ENCODE measurements at regions not wholly inside any gene's neighbourhood (a gene's known extent, or its start where the extent isn't known, plus 50 kb on each side); places are given as distances from the start of the nearest gene placed in this dataset.
"Not testable (repeated sequence)": the region's sequence is repeated elsewhere in the genome, so short reads cannot be mapped to it uniquely, and the experiment has no call there.

GRCh38 chr20:26091921-26092320 lies 395.3 kb upstream of the ZNF337 start:
- DNase-seq = not testable (repeated sequence)

- not testable (repeated sequence) for DNase-seq
Observed at GRCh38 chr20:26086195-26086594, 389.5 kb upstream of the ZNF337 start.

DNA sequence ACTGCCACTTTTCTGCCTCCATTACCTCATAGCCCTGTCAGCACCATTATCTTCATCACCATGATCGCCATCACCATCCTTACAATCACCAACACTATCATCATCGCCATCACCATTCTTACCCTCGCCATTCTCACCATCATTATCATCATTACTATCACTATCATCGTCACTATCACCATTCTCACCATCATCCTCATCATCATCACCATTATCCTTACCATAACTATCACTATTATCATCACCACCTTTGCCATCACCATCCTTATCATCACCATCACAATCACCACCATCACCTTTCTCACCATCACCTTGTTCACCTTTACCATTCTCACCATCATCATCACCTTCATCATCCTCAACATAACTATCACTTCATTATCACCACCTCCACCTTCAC lies 377.3 kb upstream of the ZNF337 start:
- DNase-seq = not testable (repeated sequence)

DNA sequence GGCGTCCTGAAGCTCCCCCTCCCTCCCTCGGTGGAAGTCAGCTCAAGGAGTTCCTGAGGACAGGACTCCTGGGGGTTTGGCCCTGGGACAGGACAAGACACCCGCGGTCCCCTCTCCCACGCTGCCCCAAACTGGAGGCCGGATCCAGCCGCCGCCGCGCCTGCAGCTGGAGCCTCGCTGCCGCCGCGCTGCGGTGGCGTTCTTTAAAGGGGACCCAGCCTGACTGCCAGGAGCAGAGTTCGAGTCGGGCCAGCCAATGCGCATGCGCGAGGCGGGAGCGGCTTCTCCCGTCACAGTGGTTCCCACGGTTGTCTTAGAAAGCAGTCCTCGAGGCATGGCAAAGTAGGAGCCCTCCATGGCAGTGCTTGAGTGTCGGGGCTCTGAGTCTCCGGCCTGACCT lies 362.7 kb upstream of the ZNF337 start:
- DNase-seq = not testable (repeated sequence)

DNA sequence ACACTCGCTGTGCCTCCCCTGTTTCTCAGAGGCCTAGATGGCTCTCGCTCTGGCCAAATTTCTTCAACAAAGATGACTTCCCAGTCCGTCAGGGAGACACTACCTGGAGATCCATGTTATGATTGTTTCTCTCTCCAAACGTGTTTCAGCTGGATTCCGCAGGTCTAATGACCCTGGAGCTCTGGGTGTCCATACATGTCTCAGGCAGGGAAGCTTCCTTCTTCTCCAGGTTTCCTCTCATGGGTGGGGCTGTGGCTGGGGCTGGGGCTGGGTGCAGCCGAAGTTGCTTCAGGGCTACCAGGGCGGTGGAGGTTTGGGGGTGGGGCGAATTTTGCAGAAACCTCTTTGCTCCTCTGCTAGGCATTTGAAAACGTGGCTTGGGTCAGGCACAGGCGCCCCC lies 361.8 kb upstream of the ZNF337 start:
- not testable (repeated sequence) for DNase-seq

GRCh38 chr20:26057135-26057752 lies 360.6 kb upstream of the ZNF337 start:
- DNase-seq = not testable (repeated sequence)

DNA sequence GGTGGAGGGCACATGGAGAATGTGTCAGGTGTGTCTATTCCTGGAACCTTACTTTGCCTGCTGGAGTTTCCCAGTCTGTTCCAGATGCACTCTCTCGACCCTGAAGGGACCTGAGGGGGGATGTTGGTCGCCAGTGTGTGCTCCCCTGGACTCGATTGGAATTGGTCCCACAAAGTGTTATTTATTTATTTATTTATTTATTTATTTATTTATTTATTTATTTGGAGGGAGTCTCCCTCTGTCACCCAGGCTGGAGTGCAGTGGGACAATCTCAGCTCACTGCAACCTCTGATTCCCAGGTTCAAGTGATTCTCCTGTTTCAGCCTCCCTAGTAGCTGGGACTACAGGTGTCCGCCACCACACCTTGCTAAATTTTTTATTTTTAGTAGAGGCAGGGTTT lies 329.1 kb upstream of the ZNF337 start:
- DNase-seq = not testable (repeated sequence)

DNA sequence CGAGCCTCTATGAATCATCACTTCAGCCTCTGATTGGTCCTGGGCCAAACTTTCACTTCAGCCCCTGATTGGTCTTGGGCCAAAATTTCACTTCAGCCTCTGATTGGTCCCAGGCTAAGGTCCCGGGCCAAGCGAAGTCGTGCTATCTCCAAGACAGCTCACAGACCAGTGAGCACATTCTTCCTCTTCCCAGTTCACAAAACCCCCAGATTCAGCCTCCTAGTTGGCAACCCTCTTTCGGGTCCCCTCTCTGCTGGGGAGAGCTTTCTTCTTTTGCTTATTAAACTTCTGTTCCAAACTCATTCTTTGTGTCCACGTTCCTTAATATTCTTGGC lies 314.3 kb upstream of the ZNF337 start:
- not testable (repeated sequence) for DNase-seq

- not testable (repeated sequence) for DNase-seq
Observed at GRCh38 chr20:26010224-26010941, 313.7 kb upstream of the ZNF337 start.

- peak; percentile 60 to 68 for DNase-seq
Observed at GRCh38 chr20:26009402-26010223, 313.0 kb upstream of the ZNF337 start.

GRCh38 chr20:26008026-26008425 lies 311.4 kb upstream of the ZNF337 start:
- not testable (repeated sequence) for DNase-seq

- DNase-seq = not testable (repeated sequence)
Observed at GRCh38 chr20:26006164-26006563, 309.5 kb upstream of the ZNF337 start.

DNA sequence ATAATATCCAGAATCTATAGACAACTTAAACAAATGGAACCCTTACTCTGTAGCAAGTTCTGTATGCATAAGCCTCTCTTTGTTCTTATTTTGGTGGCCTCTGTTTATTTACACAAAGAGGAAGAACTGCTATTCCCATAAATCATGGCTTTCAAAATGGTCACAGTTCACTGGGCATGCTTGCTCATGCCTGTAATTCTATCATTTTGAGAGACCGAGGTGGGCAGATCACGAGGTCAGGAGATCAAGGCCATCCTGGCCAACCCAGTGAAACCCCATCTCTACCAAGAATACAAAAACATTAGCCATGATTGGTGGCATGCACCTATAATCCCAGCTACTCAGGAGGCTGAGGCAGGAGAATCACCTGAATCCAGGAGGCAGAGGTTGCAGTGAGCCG lies 307.3 kb upstream of the ZNF337 start:
- DNase-seq = not testable (repeated sequence)

GRCh38 chr20:25997367-25998038 lies 300.9 kb upstream of the ZNF337 start:
- DNase-seq = not testable (repeated sequence)

- no peak for DNase-seq
Observed at GRCh38 chr20:25992146-25992545, 295.5 kb upstream of the ZNF337 start.

GRCh38 chr20:25991756-25992130 lies 295.1 kb upstream of the ZNF337 start:
- DNase-seq = no peak

DNA sequence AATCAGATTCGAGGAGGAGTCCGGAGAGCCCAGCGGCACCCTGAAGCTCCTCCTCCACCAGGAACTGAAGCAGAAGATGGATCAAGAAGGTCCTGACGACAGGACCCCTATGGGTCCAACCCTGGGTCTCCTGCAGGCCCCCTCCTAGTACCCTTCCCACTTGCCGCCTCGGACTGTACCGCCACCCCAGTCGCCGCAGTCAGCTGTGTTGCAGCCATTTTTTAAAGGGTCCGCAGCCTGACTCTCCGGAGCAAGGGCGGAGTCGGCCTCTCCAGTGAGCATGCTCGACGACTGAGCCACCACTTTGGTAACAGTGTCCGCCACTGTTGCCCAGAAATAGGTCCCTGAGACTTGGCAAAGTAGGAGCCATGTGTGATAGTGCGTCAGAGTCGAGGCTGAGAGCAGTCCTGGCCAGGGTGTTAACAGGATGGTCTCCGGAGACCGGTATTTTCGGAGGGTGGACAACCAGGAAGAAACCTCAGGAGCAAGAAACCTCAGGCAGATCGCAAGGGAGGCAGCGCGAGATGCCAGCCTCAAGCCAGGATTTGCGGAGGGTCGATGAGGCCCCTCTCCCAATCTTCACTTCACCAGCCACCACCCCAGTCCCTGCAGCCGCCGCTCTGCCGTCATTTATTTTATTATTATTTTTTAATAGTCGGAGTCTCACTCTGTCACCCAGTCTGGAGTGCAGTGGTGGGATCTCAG lies 294.6 kb upstream of the ZNF337 start:
- DNase-seq = no peak

DNA sequence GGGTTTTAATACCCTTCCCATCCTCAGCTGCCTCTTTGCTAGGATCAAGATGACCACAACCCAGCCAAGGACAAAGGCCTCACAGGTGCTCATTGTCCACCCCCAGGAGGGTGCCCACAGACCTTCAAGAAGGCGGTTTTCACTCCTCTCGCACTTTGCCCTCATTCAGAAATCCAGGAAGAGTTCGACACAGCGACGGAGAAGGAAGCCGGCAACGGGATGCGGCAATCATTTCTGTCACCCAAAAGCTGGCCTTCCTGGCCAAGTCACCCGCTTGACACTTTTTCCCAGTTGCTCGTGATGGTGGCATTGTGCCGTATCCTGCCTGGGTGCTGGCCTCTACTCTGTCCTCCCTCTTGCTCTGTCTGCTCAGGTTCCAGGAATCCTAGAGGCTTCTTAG lies 293.0 kb upstream of the ZNF337 start:
- not testable (repeated sequence) for DNase-seq

DNA sequence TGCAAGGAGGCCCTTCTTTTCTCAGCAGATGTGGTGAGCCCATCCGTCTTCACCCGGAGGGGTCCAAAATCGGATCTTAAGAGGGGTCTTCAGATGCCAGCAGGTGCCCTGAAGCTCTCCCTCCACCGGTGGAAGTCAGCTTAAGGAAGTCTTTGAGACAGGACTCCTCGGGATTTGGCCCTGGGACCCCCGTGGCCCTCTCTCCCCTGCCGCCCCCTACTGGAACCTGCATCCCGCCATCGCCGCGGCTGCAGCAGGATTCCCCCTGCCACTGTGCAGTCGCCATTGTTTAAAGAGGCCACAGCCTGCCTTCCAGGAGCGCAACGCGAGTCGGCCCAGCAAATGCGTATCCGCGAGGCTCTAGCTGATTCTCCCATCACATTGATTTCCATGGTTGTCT lies 292.5 kb upstream of the ZNF337 start:
- DNase-seq = no peak

DNA sequence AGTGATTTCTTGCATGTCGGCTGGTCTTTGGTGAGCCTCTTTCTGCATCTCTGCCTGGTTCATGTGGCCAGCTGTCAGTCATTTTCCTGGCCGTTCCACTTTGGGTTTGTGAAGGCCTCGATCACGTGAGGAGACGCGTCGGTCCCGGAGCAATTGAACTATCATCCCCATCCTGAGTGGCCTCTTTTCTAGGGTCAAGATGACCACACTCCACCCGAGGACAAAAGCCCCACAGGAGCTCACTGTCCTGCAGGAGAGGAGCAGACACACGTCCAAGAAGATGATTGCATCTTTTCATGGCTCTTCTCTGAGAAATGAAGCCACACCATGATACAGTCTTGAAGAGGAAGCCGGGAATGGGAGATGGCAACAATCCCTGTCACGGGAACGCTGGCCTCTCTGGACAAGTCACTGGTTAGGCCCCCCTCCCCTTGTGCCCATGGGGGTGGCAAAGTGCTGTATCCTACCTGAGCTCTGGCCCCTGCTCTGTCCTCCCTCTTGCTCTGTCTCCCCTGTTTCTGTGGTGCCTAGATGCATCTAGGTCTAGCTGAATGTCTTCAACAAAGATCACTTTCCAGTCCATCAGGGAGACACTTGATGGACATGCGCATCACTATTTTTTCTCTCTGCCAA lies 291.4 kb upstream of the ZNF337 start:
- DNase-seq = not testable (repeated sequence)

- DNase-seq = peak; percentile 37 to 58
Observed at GRCh38 chr20:25987073-25987927, 290.6 kb upstream of the ZNF337 start.

Measured in activated CD4-positive, alpha-beta T cell treated with anti-CD3 and anti-CD28 coated beads for 4 hours (primary cell).